ENCODE measurements at regions not wholly inside any gene's neighbourhood (a gene's known extent, or its start where the extent isn't known, plus 50 kb on each side); places are given as distances from the start of the nearest gene placed in this dataset.
"Not testable (repeated sequence)": the region's sequence is repeated elsewhere in the genome, so short reads cannot be mapped to it uniquely, and the experiment has no call there.

DNA sequence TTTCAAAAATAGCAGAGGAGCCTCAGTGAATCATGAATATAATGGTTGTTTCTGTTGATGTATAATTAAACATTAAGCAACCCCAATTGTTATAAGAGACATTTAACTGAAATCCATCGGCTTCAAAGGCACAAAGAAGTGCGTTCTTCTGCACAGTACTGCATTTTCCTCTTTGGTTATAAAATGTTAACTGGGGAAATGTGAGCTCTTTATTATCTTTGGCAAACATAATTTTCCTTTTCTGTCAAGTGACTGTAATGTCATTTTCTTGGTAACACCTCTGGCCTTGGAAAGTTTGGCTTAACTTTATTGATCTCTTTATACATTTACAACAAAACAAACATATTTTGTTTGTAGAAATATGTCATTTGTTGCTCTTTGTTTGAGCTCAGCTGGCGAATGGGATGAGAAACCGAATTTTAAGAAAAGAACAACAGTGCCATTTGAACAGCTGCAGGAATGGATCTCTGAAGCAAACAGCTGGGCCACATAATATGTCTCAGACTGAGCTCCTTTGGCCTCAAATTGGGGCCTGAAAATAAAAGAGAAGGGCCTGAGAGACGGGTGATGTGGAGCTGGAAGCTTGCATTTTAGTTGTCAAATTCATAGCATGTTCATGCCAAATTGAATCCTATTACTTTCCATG lies 427.0 kb upstream of the SPTLC3 start:
- DNase-seq (ENCODE audit: low read depth) = no peak

GRCh38 chr20:12582710-12583109 lies 426.1 kb upstream of the SPTLC3 start:
- not testable (repeated sequence) for DNase-seq (ENCODE audit: low read depth)

DNA sequence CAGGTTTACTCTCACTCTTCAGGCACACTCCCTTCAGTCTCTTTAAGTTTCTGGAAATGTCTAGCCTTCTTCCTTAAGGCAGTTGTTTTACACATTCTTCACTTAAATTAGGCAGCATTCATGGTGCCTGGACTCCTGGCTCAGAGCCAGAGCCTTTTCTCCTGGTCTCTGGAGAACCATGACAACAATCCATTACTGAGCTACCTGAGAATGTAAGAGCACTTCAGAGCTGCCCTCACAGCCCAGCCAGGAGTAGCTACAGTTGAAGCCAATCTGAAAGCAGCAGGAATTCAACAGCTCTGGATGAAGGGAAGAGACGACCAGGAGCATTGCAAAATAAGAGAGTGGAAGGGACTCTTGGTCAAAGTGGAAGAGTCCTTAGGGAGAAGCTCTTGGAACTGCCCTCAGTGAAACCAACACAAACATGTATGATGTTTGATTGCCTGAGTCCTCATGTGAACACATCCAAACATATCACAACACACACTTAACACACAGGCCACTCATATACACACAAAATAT lies 416.8 kb upstream of the SPTLC3 start:
- DNase-seq (ENCODE audit: low read depth) = no peak

DNA sequence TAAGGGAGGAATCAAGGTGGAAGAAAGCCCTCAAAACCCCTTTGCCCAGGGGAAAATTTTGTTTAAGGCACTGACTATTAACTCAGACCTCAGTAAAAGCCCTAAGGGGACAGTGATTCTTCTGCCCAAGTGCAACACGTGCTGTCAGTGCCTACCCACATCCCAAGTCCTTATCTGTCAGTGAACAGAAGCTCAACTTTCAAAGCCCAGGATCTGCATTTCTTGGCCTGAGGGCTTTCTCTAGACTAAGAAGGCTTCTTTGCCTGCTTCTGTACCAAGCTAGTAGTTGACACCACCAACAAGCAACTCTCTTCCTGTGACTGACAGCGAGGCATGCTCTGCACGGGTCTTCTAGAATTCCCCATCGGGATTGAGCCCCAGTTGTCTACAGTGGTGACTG lies 416.0 kb upstream of the SPTLC3 start:
- DNase-seq (ENCODE audit: low read depth) = no peak

GRCh38 chr20:12593342-12593873 lies 415.4 kb upstream of the SPTLC3 start:
- DNase-seq (ENCODE audit: low read depth) = no peak

DNA sequence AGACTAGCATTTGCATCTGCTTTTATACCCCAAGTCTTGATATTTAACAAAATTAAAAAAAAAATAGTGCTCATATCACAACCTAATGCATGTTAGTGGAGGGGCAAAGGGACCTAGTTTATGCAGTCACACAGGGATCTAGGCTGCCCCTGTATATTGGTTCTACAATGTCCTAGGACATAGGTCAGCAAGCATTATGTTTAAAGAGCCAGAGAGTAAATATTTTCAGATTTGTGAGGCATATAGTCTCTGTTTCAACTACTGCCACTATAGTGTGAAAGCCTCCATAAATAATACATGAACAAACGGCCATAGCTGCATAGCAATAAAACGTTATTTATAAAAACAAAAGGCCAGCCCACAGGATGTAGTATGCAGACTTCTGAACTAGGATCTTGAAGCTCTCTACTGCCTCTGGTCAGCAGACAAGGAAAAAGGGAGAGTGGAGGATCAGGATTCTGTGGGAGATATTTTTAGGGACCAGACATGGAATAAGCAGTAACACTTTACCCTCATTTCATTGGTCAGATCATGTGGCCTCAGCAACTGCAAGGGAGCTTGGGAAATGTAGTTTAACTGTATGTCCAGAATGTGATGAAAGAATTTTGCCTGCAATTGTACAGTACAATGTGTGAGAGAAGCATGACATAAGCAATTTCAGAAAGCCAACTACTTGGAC lies 414.2 kb upstream of the SPTLC3 start:
- DNase-seq (ENCODE audit: low read depth) = peak; percentile 4

DNA sequence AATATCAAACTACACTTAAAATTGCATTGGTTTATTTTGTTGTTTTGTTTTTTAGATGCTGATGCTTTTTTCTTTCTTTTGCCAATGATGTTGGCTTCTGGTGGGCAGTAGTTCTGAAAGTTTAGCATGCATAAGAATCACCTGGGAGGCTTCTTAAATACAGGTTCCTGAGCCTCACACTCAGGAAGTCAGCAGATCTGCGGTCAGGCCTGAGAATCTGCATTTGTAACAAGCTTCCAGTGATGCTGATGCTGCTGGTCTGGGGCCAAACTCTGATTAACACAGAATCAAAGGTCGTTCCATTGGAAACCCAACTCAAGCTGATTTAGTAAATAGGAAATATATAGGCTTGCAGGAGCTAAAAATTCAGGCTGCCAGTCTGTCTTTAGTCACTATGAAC lies 412.9 kb upstream of the SPTLC3 start:
- DNase-seq (ENCODE audit: low read depth) = no peak

DNA sequence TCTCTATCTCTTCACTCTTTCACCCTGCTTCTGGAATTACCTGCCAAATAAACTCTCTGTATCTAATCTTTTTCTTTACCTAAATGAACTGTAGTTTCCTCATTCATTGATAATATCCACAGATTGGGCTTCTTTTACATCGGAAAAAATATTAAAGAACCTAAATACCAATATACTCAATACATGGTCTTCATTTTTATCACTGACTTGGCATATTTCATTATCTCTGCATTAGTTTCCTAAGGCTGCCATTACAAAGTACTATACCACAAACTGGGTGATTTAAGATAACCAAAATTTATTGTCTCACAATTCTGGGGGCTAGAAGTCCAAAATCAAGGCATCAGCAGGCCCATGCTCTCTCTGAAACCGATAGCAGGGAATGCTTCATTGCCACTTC lies 411.9 kb upstream of the SPTLC3 start:
- DNase-seq (ENCODE audit: low read depth) = no peak

DNA sequence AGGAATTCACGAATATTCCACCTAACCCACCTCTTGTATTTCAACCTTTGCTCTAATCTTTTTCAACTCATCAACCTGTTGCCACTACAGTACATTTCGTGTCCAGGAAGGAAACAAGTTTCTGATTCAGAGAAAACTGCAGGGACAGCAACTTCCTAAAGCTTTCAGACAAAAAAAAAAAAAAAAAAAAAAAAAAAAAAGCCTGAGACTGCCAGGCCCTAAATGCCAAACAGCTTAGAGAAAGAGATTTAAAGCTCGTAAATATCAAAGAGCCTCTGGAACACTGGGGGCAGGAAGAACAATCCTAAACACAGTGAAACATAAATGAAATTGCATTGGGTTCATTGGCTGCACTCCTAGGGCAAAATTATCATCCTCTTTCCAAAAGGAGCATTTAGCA lies 411.2 kb upstream of the SPTLC3 start:
- DNase-seq (ENCODE audit: low read depth) = no peak

DNA sequence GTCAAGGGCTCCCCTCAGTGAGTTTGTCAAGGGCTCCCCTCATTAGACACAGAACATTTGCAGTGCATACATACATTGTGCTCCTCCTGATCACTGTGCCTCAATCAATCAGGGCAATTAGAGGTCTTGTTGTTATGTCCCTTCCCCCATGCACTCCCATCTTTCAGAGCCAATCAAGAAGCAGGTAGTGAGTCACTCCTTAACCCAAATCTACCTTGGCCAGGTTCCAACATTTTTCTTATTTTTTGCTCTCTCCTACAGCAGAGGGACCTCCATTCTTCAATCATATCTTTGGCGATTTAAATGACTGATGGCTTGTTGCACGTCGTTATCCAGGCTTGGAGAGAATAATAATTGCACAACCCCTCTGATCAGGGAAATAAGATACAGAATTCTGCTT lies 409.9 kb upstream of the SPTLC3 start:
- DNase-seq (ENCODE audit: low read depth) = no peak

DNA sequence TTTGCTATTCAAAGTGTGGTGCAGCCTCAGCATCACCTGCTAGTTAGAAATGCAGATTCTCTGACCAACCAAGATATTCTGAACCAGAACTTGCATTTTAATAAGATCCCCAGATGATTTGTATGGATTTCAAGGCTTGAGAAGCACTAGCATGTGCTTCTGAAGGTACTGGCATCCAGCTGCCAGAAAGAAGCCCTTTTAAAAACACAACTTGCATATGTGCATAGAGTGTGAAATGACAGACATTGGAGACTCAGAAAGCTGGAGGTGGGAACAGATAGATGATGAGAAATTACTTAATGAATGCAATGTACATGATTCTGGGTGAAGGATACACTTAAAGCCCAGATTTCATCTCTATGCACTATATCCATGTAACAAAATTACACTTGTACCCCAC lies 409.3 kb upstream of the SPTLC3 start:
- DNase-seq (ENCODE audit: low read depth) = no peak

- no peak for DNase-seq (ENCODE audit: low read depth)
Observed at GRCh38 chr20:12605751-12606150, 403.0 kb upstream of the SPTLC3 start.

GRCh38 chr20:12610871-12611270 lies 397.9 kb upstream of the SPTLC3 start:
- DNase-seq (ENCODE audit: low read depth) = no peak

- DNase-seq (ENCODE audit: low read depth) = no peak
Observed at GRCh38 chr20:12614764-12615163, 394.0 kb upstream of the SPTLC3 start.

DNA sequence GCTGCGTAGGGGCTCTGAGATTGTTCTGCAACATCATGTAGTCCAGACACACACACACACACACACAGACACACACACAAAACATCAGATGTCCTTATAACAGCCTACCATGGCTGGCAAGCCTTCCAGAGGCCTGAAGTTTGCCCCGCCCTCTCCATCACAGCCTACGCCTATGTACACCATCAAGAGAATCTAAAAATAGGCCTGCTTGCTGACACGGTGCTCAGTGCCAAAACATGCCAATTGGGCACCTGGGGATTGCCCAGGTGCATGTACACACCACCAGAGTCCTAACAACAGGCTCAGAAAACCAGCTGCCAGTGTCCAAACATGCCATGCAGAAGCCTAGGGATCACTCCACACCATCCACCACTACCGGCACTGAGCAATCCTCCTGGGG lies 391.7 kb upstream of the SPTLC3 start:
- no peak for DNase-seq (ENCODE audit: low read depth)

- no peak for DNase-seq (ENCODE audit: low read depth)
Observed at GRCh38 chr20:12623870-12624269, 384.9 kb upstream of the SPTLC3 start.

GRCh38 chr20:12627485-12627884 lies 381.3 kb upstream of the SPTLC3 start:
- no peak for DNase-seq (ENCODE audit: low read depth)

DNA sequence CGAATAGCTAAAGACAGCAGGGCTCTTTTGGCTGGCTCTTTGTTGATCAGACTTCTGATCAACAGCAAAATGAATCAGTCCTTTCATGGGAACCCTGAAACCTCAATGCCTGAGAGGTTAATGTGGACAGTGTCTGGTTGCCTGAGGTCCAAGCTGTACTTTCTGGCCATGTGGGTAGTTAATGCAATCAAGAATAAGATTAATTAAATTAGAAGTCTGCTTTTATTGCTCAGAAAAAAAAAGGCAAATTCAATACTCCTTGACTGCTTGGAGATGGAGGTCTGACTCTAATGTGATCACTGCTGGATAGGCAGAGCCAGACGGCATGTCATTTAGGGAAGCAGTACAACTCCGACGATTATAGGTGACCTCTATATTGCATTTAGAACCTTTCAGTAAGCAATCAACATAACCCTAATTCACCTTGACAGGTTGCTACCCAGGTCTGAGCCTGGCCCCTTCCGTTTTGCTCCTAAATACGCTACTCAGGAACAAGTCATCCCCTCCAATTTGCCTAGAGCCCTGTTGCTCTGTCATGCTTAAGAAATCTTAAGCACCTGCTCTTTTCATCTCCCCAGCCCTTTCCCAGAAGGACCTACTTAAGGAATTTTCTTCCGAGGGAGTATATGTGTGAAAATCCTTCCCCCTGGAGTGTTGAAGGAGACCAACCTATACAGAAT lies 370.0 kb upstream of the SPTLC3 start:
- no peak for DNase-seq (ENCODE audit: low read depth)

GRCh38 chr20:12640251-12640650 lies 368.5 kb upstream of the SPTLC3 start:
- no peak for DNase-seq (ENCODE audit: low read depth)

DNA sequence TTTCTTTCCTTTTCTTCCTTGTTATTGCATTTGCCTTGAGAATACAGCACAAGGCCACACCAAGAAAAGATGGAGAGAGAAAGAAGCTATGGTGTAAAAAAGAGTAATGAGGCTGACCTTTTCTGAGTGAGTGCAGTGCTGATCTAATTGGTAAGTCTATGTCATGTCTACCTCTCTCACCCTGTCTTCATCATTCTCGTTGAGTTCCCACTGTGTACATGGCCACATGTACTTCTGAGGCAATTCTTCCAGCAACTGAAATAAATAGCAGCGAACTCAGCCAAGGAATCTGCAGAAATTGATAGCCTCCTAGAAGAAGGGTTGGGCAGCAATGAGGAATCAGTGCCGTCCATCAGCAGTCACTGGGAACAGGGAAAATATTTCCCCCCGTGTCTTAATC lies 367.2 kb upstream of the SPTLC3 start:
- no peak for DNase-seq (ENCODE audit: low read depth)

DNA sequence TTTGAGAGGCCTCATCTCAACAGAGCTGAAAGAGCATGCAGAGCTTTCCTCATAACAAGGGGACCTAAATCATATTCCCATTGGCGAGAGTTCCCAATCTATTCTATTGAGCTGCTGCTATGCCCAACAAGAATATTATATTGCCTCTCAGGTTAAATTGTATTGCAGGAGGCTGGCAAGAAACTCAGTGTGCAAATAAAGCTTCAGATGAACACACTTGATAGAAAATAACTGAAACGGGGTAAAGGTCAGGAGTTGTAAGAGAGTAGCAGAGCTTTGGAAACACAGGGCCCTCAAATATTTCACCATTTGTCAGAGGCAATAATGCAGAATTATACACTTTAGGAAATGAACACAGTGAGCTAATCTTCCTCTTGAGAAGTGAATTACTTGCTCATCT lies 364.3 kb upstream of the SPTLC3 start:
- DNase-seq (ENCODE audit: low read depth) = no peak

DNA sequence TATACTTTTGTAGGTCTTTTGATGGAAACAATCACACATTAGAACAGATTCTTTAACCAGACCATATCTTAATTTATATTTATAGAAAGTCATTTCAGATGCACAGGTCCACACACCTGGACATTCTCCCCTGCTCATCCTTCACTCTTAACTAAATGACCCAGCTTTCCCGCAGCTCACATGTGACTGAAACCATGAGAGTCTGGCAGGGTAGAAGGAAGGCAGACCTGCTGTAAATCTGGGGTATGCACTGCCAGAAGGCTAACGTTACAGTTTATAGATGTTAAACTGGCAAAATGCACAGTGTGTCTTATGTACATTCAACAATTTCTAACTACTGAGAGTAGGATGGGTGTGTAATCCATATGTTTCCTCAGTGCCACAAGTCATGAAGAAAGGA lies 359.5 kb upstream of the SPTLC3 start:
- no peak for DNase-seq (ENCODE audit: low read depth)

DNA sequence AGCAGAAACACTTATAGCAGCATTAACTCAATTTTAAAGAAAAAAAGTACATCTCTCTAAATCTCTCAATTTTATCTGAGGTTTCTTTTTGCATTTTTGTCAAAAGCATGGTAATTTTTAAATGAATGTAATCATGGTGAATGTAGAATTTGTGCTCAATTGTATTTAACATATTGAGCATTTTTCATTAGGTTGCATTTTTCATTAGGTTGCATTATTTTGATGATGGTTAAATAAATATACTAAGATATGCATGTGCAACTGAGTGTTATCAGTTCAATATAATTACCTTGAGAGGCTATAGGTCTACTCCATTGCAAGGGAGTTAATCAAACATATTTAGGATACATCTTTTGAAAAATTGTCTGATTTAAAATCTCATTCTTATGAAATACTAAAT lies 355.1 kb upstream of the SPTLC3 start:
- no peak for DNase-seq (ENCODE audit: low read depth)
